Activated CD4-positive, alpha-beta T cell treated with anti-CD3 and anti-CD28 coated beads for 48 hours (primary cell): ENCODE measurements at regions not wholly inside any gene's neighbourhood (a gene's known extent, or its start where the extent isn't known, plus 50 kb on each side); places are given as distances from the start of the nearest gene placed in this dataset.
"Not testable (repeated sequence)": the region's sequence is repeated elsewhere in the genome, so short reads cannot be mapped to it uniquely, and the experiment has no call there.

ENCODE experiments used
- DNase-seq: peaks from one replicate; pipeline ENCODE4 v3.0.0-alpha.2; 2020

GRCh38 chr13:34733721-34734120 is 208.3 kb upstream of the NBEA start:
- DNase-seq, result no peak

- no peak for DNase-seq
Observed at GRCh38 chr13:34734932-34735331, 207.1 kb upstream of the NBEA start.

- no peak for DNase-seq
Observed at GRCh38 chr13:34738254-34738992, 203.6 kb upstream of the NBEA start.

- not testable (repeated sequence) for DNase-seq
Observed at GRCh38 chr13:34747056-34747455, 195.0 kb upstream of the NBEA start.

- DNase-seq, result no peak
Observed at GRCh38 chr13:34747507-34747906, 194.6 kb upstream of the NBEA start.

- no peak for DNase-seq
Observed at GRCh38 chr13:34748073-34748472, 194.0 kb upstream of the NBEA start.

- DNase-seq, result no peak
Observed at GRCh38 chr13:34748596-34748995, 193.5 kb upstream of the NBEA start.

- DNase-seq, result no peak
Observed at GRCh38 chr13:34749046-34749445, 193.0 kb upstream of the NBEA start.

GRCh38 chr13:34750078-34750931 is 191.8 kb upstream of the NBEA start:
- DNase-seq, result no peak

GRCh38 chr13:34751044-34751443 is 191.0 kb upstream of the NBEA start:
- no peak for DNase-seq

GRCh38 chr13:34751492-34751891 is 190.6 kb upstream of the NBEA start:
- DNase-seq, result no peak

- DNase-seq, result no peak
Observed at GRCh38 chr13:34752283-34752960, 189.6 kb upstream of the NBEA start.

- no peak for DNase-seq
Observed at GRCh38 chr13:34756136-34756535, 185.9 kb upstream of the NBEA start.

- DNase-seq, result no peak
Observed at GRCh38 chr13:34756572-34756971, 185.5 kb upstream of the NBEA start.

GRCh38 chr13:34757441-34757840 is 184.6 kb upstream of the NBEA start:
- no peak for DNase-seq

- DNase-seq, result no peak
Observed at GRCh38 chr13:34758628-34759027, 183.4 kb upstream of the NBEA start.

- no peak for DNase-seq
Observed at GRCh38 chr13:34762312-34762711, 179.8 kb upstream of the NBEA start.

- DNase-seq, result no peak
Observed at GRCh38 chr13:34764246-34764645, 177.8 kb upstream of the NBEA start.

GRCh38 chr13:34765446-34766180 is 176.5 kb upstream of the NBEA start:
- DNase-seq, result no peak

- DNase-seq, result no peak
Observed at GRCh38 chr13:34767778-34768177, 174.3 kb upstream of the NBEA start.

GRCh38 chr13:34772206-34772605 is 169.9 kb upstream of the NBEA start:
- DNase-seq, result no peak

GRCh38 chr13:34772881-34773280 is 169.2 kb upstream of the NBEA start:
- DNase-seq, result no peak

- DNase-seq, result no peak
Observed at GRCh38 chr13:34776390-34776981, 165.6 kb upstream of the NBEA start.
